HCT116 (cell line): ENCODE measurements at regions not wholly inside any gene's neighbourhood (a gene's known extent, or its start where the extent isn't known, plus 50 kb on each side); places are given as distances from the start of the nearest gene placed in this dataset.

Source experiments
- ATAC-seq: fragments of 200-7000 bp; cut with Tn5 transposase; 2 replicates; pipeline ENCODE4 v1.9.1; 2020; ENCODE audit warnings: mild to moderate bottlenecking, moderate library complexity
- BruUV-seq: library from RNA; stranded (reverse); fragments of 400-500 nt; replicated peaks from 2 replicates; lab custom pipeline; 2021; lab: Mats Ljungman, UMichigan
- CTCF ChIA-PET: fragments of 300-600 bp; sonication (Branson Sonifier 250); formaldehyde crosslinking; loops from one replicate; lab custom pipeline; 2021; ENCODE audit warnings: antibody characterized with exemption; lab: Charles Lee
- POLR2A ChIA-PET: fragments of 300-600, 350-600 bp; sonication (Branson Sonifier 250); formaldehyde crosslinking; loops from one replicate; lab custom pipeline; 2021; ENCODE audit warnings: antibody characterized with exemption; lab: Charles Lee
- RAD21 ChIA-PET, 2 experiments: fragments of 300-600 bp; sonication (Branson Sonifier 250); formaldehyde crosslinking; loops; one replicate each; lab custom pipeline; 2023; ENCODE audit warnings: low total read pairs in 2 of 2; ENCODE audit not compliant: uncharacterized antibody in 2 of 2, unreplicated experiment in 2 of 2, low non-redundant PET in 1 of 2; lab: Charles Lee
- DNase-seq: peaks from one replicate; pipeline ENCODE4 v3.0.0-alpha.2; 2010; ENCODE audit warnings: low read depth, low spot score
- H2AFZ ChIP-seq: fragments of 200-600 bp; shearing (Covaris generic), sonication (generic); 2 replicates; pipeline ENCODE4 v1.6.1; 2017; ENCODE audit warnings: low read depth, mixed run types, mixed read lengths, antibody characterized with exemption, low read length; ENCODE audit not compliant: poor library complexity, severe bottlenecking
- H3K27ac ChIP-seq: 2 replicates; pipeline ENCODE4 v1.5.1; 2012; ENCODE audit warnings: low read depth, low read length
- H3K27me3 ChIP-seq: fragments of 200-600 bp; sonication (generic); 2 replicates; pipeline ENCODE4 v1.6.1; 2016; ENCODE audit warnings: mixed run types, low read length, mixed read lengths; ENCODE audit not compliant: insufficient read depth
- H3K36me3 ChIP-seq, 2 experiments: fragments of 200-500 bp in 1 of 2; fragments of 200-600 bp in 1 of 2; sonication (Bioruptor generic) in 1 of 2; sonication (generic) in 1 of 2; 2 replicates each; pipeline versions ENCODE4 v1.5.1 to v1.6.1; 2014 to 2016; ENCODE audit warnings: low read length in 2 of 2, inconsistent platforms in 1 of 2, mixed read lengths in 1 of 2, mixed run types in 1 of 2; ENCODE audit not compliant: insufficient read depth in 2 of 2, control insufficient read depth in 1 of 2
- H3K4me1 ChIP-seq, 2 experiments: fragments of 200-600 bp in 1 of 2; sonication (generic) in 1 of 2; 2 replicates each; pipeline versions ENCODE4 v1.5.1 to v1.6.1; 2012 to 2017; ENCODE audit warnings: low read length in 2 of 2, inconsistent platforms in 1 of 2, mild to moderate bottlenecking in 1 of 2, mixed read lengths in 1 of 2, mixed run types in 1 of 2, moderate library complexity in 1 of 2; ENCODE audit not compliant: insufficient read depth in 2 of 2, control insufficient read depth in 1 of 2
- H3K4me2 ChIP-seq: fragments of 200-600 bp; sonication (generic); 2 replicates; pipeline ENCODE4 v1.6.1; 2017; ENCODE audit warnings: mixed run types, low read length, mixed read lengths
- H3K4me3 ChIP-seq, 2 experiments: fragments of 200-600 bp in 1 of 2; sonication (generic) in 1 of 2; replicated peaks in 1 of 2; 2 replicates each; pipeline ENCODE4 v1.5.1; 2011 to 2016; ENCODE audit warnings: low read length in 2 of 2, control low read depth in 1 of 2, low read depth in 1 of 2, mild to moderate bottlenecking in 1 of 2, mixed read lengths in 1 of 2, mixed run types in 1 of 2
- H3K79me2 ChIP-seq: fragments of 200-600 bp; sonication (generic); 2 replicates; pipeline ENCODE4 v1.6.1; 2017; ENCODE audit warnings: mild to moderate bottlenecking, mixed run types, low read length, moderate library complexity, mixed read lengths; ENCODE audit not compliant: insufficient read depth
- H3K9ac ChIP-seq: fragments of 200-600 bp; sonication (generic); 2 replicates; pipeline ENCODE4 v1.6.1; 2016; ENCODE audit warnings: low read length, mixed read lengths
- H3K9me2 ChIP-seq: fragments of 200-600 bp; sonication (generic), shearing (Covaris generic); 2 replicates; pipeline ENCODE4 v1.6.1; 2017; ENCODE audit warnings: mixed run types, mild to moderate bottlenecking, moderate library complexity; ENCODE audit not compliant: insufficient read depth
- H3K9me3 ChIP-seq, 2 experiments: fragments of 200-500 bp in 1 of 2; fragments of 200-600 bp in 1 of 2; sonication (Bioruptor generic) in 1 of 2; sonication (generic) in 1 of 2; 2 replicates each; pipeline ENCODE4 v1.6.1; 2014 to 2017; ENCODE audit warnings: low read length in 2 of 2, mixed read lengths in 2 of 2, inconsistent platforms in 1 of 2, low read depth in 1 of 2, mild to moderate bottlenecking in 1 of 2, mixed run types in 1 of 2, moderate library complexity in 1 of 2; ENCODE audit not compliant: control insufficient read depth in 1 of 2, insufficient read depth in 1 of 2
- H4K20me1 ChIP-seq: fragments of 200-600 bp; sonication (generic), shearing (Covaris generic); 2 replicates; pipeline ENCODE4 v1.6.1; 2017; ENCODE audit warnings: mixed run types, mild to moderate bottlenecking, moderate library complexity; ENCODE audit not compliant: insufficient read depth
- ATF3 ChIP-seq: IDR thresholded peaks from 2 replicates; pipeline ENCODE4 v1.6.1; 2012
- CBX3 ChIP-seq: IDR thresholded peaks from 2 replicates; pipeline ENCODE4 v1.6.1; 2012; ENCODE audit warnings: low read depth
- CEBPB ChIP-seq: IDR thresholded peaks from 2 replicates; pipeline ENCODE4 v1.6.1; 2012; ENCODE audit warnings: low read depth
- EGR1 ChIP-seq: IDR thresholded peaks from 2 replicates; pipeline ENCODE4 v1.6.1; 2012; ENCODE audit warnings: low read depth
- ELF1 ChIP-seq: IDR thresholded peaks from 2 replicates; pipeline ENCODE4 v1.6.1; 2012; ENCODE audit warnings: low read depth, borderline replicate concordance
- EZH2 ChIP-seq: fragments of 200-600 bp; sonication (generic); IDR thresholded peaks from 2 replicates; pipeline ENCODE4 v1.6.1; 2017; ENCODE audit warnings: antibody characterized with exemption, mixed run types
- FOSL1 ChIP-seq: IDR thresholded peaks from 2 replicates; pipeline ENCODE4 v1.6.1; 2012; ENCODE audit warnings: low read depth
- JUND ChIP-seq: IDR thresholded peaks from 2 replicates; pipeline ENCODE4 v1.6.1; 2012
- MAX ChIP-seq: IDR thresholded peaks from 2 replicates; pipeline ENCODE4 v1.6.1; 2012
- POLR2AphosphoS5 ChIP-seq: IDR thresholded peaks from 2 replicates; pipeline ENCODE4 v1.6.1; 2011; ENCODE audit warnings: mild to moderate bottlenecking, low read depth, low read length, moderate library complexity
- RAD21 ChIP-seq: IDR thresholded peaks from 2 replicates; pipeline ENCODE4 v1.6.1; 2012; ENCODE audit warnings: low read depth, mild to moderate bottlenecking
- REST ChIP-seq: IDR thresholded peaks from 2 replicates; pipeline ENCODE4 v1.6.1; 2012; ENCODE audit warnings: low read depth
- SIN3A ChIP-seq: IDR thresholded peaks from 2 replicates; pipeline ENCODE4 v1.6.1; 2012; ENCODE audit warnings: low read depth
- SRF ChIP-seq: IDR thresholded peaks from 2 replicates; pipeline ENCODE4 v1.6.1; 2012; ENCODE audit warnings: low read depth
- TCF7L2 ChIP-seq: IDR thresholded peaks from 2 replicates; pipeline ENCODE4 v1.7.0; 2011; ENCODE audit warnings: borderline replicate concordance, inconsistent platforms; ENCODE audit not compliant: insufficient read depth, insufficient read length; ENCODE audit errors: extremely low read depth
- YY1 ChIP-seq: IDR thresholded peaks from 2 replicates; pipeline ENCODE4 v1.6.1; 2011; ENCODE audit warnings: low read length, low read depth, moderate library complexity, mild to moderate bottlenecking; ENCODE audit not compliant: insufficient replicate concordance; ENCODE audit errors: extremely low read depth
- ZFX ChIP-seq: fragments of 450-650 bp; IDR thresholded peaks from 2 replicates; pipeline ENCODE4 v1.6.1; 2017
- ZNF274 ChIP-seq: fragments of 200-500 bp; sonication (Bioruptor generic); IDR thresholded peaks from 2 replicates; pipeline ENCODE4 v1.6.1; 2014; ENCODE audit warnings: mild to moderate bottlenecking, low read depth, low read length, inconsistent platforms
- intact Hi-C: fragments of 100-400 bp; cut with micrococcal nuclease; formaldehyde crosslinking; loops from 2 replicates; pipeline ENCODE4 v1.10.0; 2022

- TF ChIP-seq YY1, result no peak
- TF ChIP-seq ZNF274, result no peak
- TF ChIP-seq CEBPB, result no peak
- no peak for TF ChIP-seq SIN3A
- TF ChIP-seq EZH2, result no peak
- H3K4me1 ChIP-seq, result no peaks in the 10 kb centered on the region
- no peak for DNase-seq
- no peaks in the 10 kb centered on the region for H3K27me3 ChIP-seq
- H3K79me2 ChIP-seq, result no peaks in the 10 kb centered on the region
- no peaks in the 10 kb centered on the region for H3K36me3 ChIP-seq
- no peak overlapping the region for H3K27ac ChIP-seq
- no peaks in the 10 kb centered on the region for H3K9me2 ChIP-seq
- no peak overlapping the region for H3K4me2 ChIP-seq
- BruUV-seq, result no TSS peak
- RAD21 ChIA-PET, result no interaction called here
- H4K20me1 ChIP-seq, result no peaks in the 10 kb centered on the region
- no peak overlapping the region for H3K4me3 ChIP-seq
- CTCF ChIA-PET, result no interaction called here
- intact Hi-C loops, result no loop called here
- no peak overlapping the region for H3K9ac ChIP-seq
- no peak for ATAC-seq
- H3K9me3 ChIP-seq, result 0 out of 4 replicates have a peak, but pooled peaks cover 0 to 2% of the 10 kb centered on the region in 2 experiments
- no peak overlapping the region for H2AFZ ChIP-seq
- POLR2A ChIA-PET, result no interaction called here
Measured at GRCh38 chr13:70703755-70704154, 595.5 kb upstream of the KLHL1 start.

GRCh38 chr13:70694996-70695715 is 586.9 kb upstream of the KLHL1 start:
- no peak overlapping the region for H3K27ac ChIP-seq
- intact Hi-C loops, result no loop called here
- no peaks in the 10 kb centered on the region for H3K36me3 ChIP-seq
- H3K4me1 ChIP-seq, result no peaks in the 10 kb centered on the region
- H3K9me3 ChIP-seq, result no peaks in the 10 kb centered on the region; a peak in 2 of 4 replicates
- BruUV-seq, result no TSS peak
- RAD21 ChIA-PET, result no interaction called here
- no peak for ATAC-seq
- no peak overlapping the region for H2AFZ ChIP-seq
- H3K27me3 ChIP-seq, result no peaks in the 10 kb centered on the region
- H3K9me2 ChIP-seq, result no peaks in the 10 kb centered on the region
- no peak overlapping the region for H3K9ac ChIP-seq
- POLR2A ChIA-PET, result no interaction called here
- no peak overlapping the region for H3K4me2 ChIP-seq
- H3K79me2 ChIP-seq, result no peaks in the 10 kb centered on the region
- H3K4me3 ChIP-seq, result no peak overlapping the region
- DNase-seq, result no peak
- CTCF ChIA-PET, result no interaction called here
- no peaks in the 10 kb centered on the region for H4K20me1 ChIP-seq
- no peak for TF ChIP-seq ZFX
- no peak for TF ChIP-seq REST
- TF ChIP-seq CEBPB, result no peak
- TF ChIP-seq MAX, result no peak
- TF ChIP-seq SRF, result no peak
- no peak for TF ChIP-seq JUND
- no peak for TF ChIP-seq ZNF274
- no peak for TF ChIP-seq ATF3
- TF ChIP-seq EGR1, result no peak
- no peak for TF ChIP-seq CBX3
- no peak for TF ChIP-seq TCF7L2
- TF ChIP-seq EZH2, result no peak
- TF ChIP-seq FOSL1, result no peak
- TF ChIP-seq RAD21, result no peak
- TF ChIP-seq SIN3A, result no peak
- no peak for TF ChIP-seq ELF1
- TF ChIP-seq POLR2AphosphoS5, result no peak
